ENCODE measurements at regions not wholly inside any gene's neighbourhood (a gene's known extent, or its start where the extent isn't known, plus 50 kb on each side); places are given as distances from the start of the nearest gene placed in this dataset.

GRCh38 chr1:104746994-104747393 lies 997.3 kb downstream of the AMY1C start:
- Mint-ChIP-seq H3K4me3 (no peak overlapping the region), H3K9me3 (no peaks in the 10 kb centered on the region), H3K4me1 (no peaks in the 10 kb centered on the region), H3K27me3 (no peaks in the 10 kb centered on the region), H3K27ac (no peak overlapping the region), H3K36me3 (ENCODE audit: low read depth) (no peaks in the 10 kb centered on the region)
- POLR2A ChIA-PET, result no interaction called here
- CTCF ChIA-PET, result no interaction called here
- DNase-seq, result no peak

GRCh38 chr1:104760017-104760416 lies 1010.3 kb downstream of the AMY1C start:
- H3K27ac Mint-ChIP-seq, result no peak overlapping the region
- no peak overlapping the region for H3K4me3 Mint-ChIP-seq
- ChIA-PET CTCF (no interaction called here), POLR2A (no interaction called here)
- no peaks in the 10 kb centered on the region for H3K36me3 Mint-ChIP-seq (ENCODE audit: low read depth)
- no peak for DNase-seq
- peaks cover 3% of the 10 kb centered on the region for H3K9me3 Mint-ChIP-seq
- no peaks in the 10 kb centered on the region for H3K27me3 Mint-ChIP-seq
- no peaks in the 10 kb centered on the region for H3K4me1 Mint-ChIP-seq

- POLR2A ChIA-PET, result no interaction called here
- Mint-ChIP-seq H3K27me3 (no peaks in the 10 kb centered on the region), H3K9me3 (peaks cover 3% of the 10 kb centered on the region), H3K4me1 (no peaks in the 10 kb centered on the region), H3K4me3 (no peak overlapping the region), H3K36me3 (ENCODE audit: low read depth) (no peaks in the 10 kb centered on the region), H3K27ac (no peak overlapping the region)
- no peak for DNase-seq
- CTCF ChIA-PET, result no interaction called here
Observed at GRCh38 chr1:104761961-104762570, 1012.4 kb downstream of the AMY1C start.

GRCh38 chr1:104765085-104765484 lies 1015.4 kb downstream of the AMY1C start:
- no peak overlapping the region for H3K27ac Mint-ChIP-seq
- no peaks in the 10 kb centered on the region for H3K9me3 Mint-ChIP-seq
- DNase-seq, result no peak
- POLR2A ChIA-PET, result no interaction called here
- H3K27me3 Mint-ChIP-seq, result no peaks in the 10 kb centered on the region
- H3K4me1 Mint-ChIP-seq, result no peaks in the 10 kb centered on the region
- CTCF ChIA-PET, result no interaction called here
- no peaks in the 10 kb centered on the region for H3K36me3 Mint-ChIP-seq (ENCODE audit: low read depth)
- H3K4me3 Mint-ChIP-seq, result no peak overlapping the region

GRCh38 chr1:104768466-104768865 lies 1018.8 kb downstream of the AMY1C start:
- H3K4me1 Mint-ChIP-seq, result no peaks in the 10 kb centered on the region
- no peak overlapping the region for H3K27ac Mint-ChIP-seq
- CTCF ChIA-PET, result no interaction called here
- no peaks in the 10 kb centered on the region for H3K36me3 Mint-ChIP-seq (ENCODE audit: low read depth)
- H3K4me3 Mint-ChIP-seq, result no peak overlapping the region
- DNase-seq, result no peak
- no peaks in the 10 kb centered on the region for H3K9me3 Mint-ChIP-seq
- POLR2A ChIA-PET, result no interaction called here
- no peaks in the 10 kb centered on the region for H3K27me3 Mint-ChIP-seq

GRCh38 chr1:104780470-104781078 lies 1030.9 kb downstream of the AMY1C start:
- Mint-ChIP-seq H3K9me3 (no peaks in the 10 kb centered on the region), H3K36me3 (ENCODE audit: low read depth) (no peaks in the 10 kb centered on the region), H3K4me3 (no peak overlapping the region), H3K27me3 (no peaks in the 10 kb centered on the region), H3K27ac (no peak overlapping the region), H3K4me1 (no peaks in the 10 kb centered on the region)
- ChIA-PET POLR2A (no interaction called here), CTCF (interaction anchor here (0.6 kb wide), 1 partner anchor 463 kb away, joined by 3 read pairs; no protein-coding TSS in a partner anchor)
- peak; percentile 10 for DNase-seq

- H3K27me3 Mint-ChIP-seq, result no peaks in the 10 kb centered on the region
- no peak for DNase-seq
- no peaks in the 10 kb centered on the region for H3K9me3 Mint-ChIP-seq
- no peak overlapping the region for H3K27ac Mint-ChIP-seq
- ChIA-PET POLR2A (no interaction called here), CTCF (interaction anchor here (0.6 kb wide), 1 partner anchor 1211 kb away, joined by 3 read pairs; no protein-coding TSS in a partner anchor)
- no peak overlapping the region for H3K4me3 Mint-ChIP-seq
- H3K36me3 Mint-ChIP-seq (ENCODE audit: low read depth), result no peaks in the 10 kb centered on the region
- no peaks in the 10 kb centered on the region for H3K4me1 Mint-ChIP-seq
Observed at GRCh38 chr1:104785575-104786187, 1036.0 kb downstream of the AMY1C start.

GRCh38 chr1:104787866-104788510 lies 1038.3 kb downstream of the AMY1C start:
- Mint-ChIP-seq H3K4me1 (no peaks in the 10 kb centered on the region), H3K4me3 (no peak overlapping the region), H3K36me3 (ENCODE audit: low read depth) (no peaks in the 10 kb centered on the region), H3K27ac (no peak overlapping the region), H3K9me3 (no peaks in the 10 kb centered on the region), H3K27me3 (no peaks in the 10 kb centered on the region)
- POLR2A ChIA-PET, result no interaction called here
- no peak for DNase-seq
- CTCF ChIA-PET, result no interaction called here

GRCh38 chr1:104791030-104791429 lies 1041.3 kb downstream of the AMY1C start:
- Mint-ChIP-seq H3K36me3 (ENCODE audit: low read depth) (no peaks in the 10 kb centered on the region), H3K4me3 (no peak overlapping the region), H3K4me1 (no peaks in the 10 kb centered on the region), H3K27ac (no peak overlapping the region), H3K27me3 (no peaks in the 10 kb centered on the region), H3K9me3 (no peaks in the 10 kb centered on the region)
- POLR2A ChIA-PET, result no interaction called here
- DNase-seq, result no peak
- CTCF ChIA-PET, result no interaction called here

GRCh38 chr1:104794035-104794434 lies 1044.3 kb downstream of the AMY1C start:
- no peak for DNase-seq
- Mint-ChIP-seq H3K9me3 (peaks cover 3% of the 10 kb centered on the region), H3K4me3 (no peak overlapping the region), H3K27ac (no peak overlapping the region), H3K36me3 (ENCODE audit: low read depth) (no peaks in the 10 kb centered on the region), H3K27me3 (no peaks in the 10 kb centered on the region), H3K4me1 (no peaks in the 10 kb centered on the region)
- POLR2A ChIA-PET, result no interaction called here
- CTCF ChIA-PET, result no interaction called here

GRCh38 chr1:104795931-104796330 lies 1046.2 kb downstream of the AMY1C start:
- Mint-ChIP-seq H3K27me3 (no peaks in the 10 kb centered on the region), H3K36me3 (ENCODE audit: low read depth) (no peaks in the 10 kb centered on the region), H3K4me3 (no peak overlapping the region), H3K9me3 (peaks cover 7% of the 10 kb centered on the region), H3K27ac (no peak overlapping the region), H3K4me1 (no peaks in the 10 kb centered on the region)
- CTCF ChIA-PET, result no interaction called here
- POLR2A ChIA-PET, result no interaction called here
- no peak for DNase-seq

- no peak for DNase-seq
- Mint-ChIP-seq H3K27me3 (no peaks in the 10 kb centered on the region), H3K4me3 (no peak overlapping the region), H3K4me1 (no peaks in the 10 kb centered on the region), H3K9me3 (peaks cover 7% of the 10 kb centered on the region), H3K27ac (no peak overlapping the region), H3K36me3 (ENCODE audit: low read depth) (no peaks in the 10 kb centered on the region)
- ChIA-PET CTCF (no interaction called here), POLR2A (no interaction called here)
Observed at GRCh38 chr1:104797982-104798381, 1048.3 kb downstream of the AMY1C start.

- Mint-ChIP-seq H3K9me3 (peaks cover 7% of the 10 kb centered on the region), H3K4me1 (no peaks in the 10 kb centered on the region), H3K27ac (no peak overlapping the region), H3K4me3 (no peak overlapping the region), H3K36me3 (ENCODE audit: low read depth) (no peaks in the 10 kb centered on the region), H3K27me3 (no peaks in the 10 kb centered on the region)
- ChIA-PET CTCF (no interaction called here), POLR2A (no interaction called here)
- no peak for DNase-seq
Observed at GRCh38 chr1:104801344-104801743, 1051.6 kb downstream of the AMY1C start.

All from activated CD4-positive, alpha-beta T cell treated with anti-CD3 and anti-CD28 coated beads, Interleukin-2, amount 10 ng/mL, durations not matched to agents 7 days and 5 days (primary cell).